Motor neuron (in vitro differentiated cells): ENCODE measurements at regions not wholly inside any gene's neighbourhood (a gene's known extent, or its start where the extent isn't known, plus 50 kb on each side); places are given as distances from the start of the nearest gene placed in this dataset.
A peak's percentile ranks its signal among the peaks of the same experiment; 100 is the strongest.

Experiments used
- ATAC-seq, 8 experiments: fragments of 200-7000 bp; cut with Tn5 transposase; replicated peaks in 6 of 8; 2 replicates each; pipeline ENCODE4 v1.8.0; 2021; ENCODE audit warnings: mild to moderate bottlenecking in 8 of 8, moderate library complexity in 8 of 8
- H3K27ac ChIP-seq, 2 donors: fragments of 250-450 bp; sonication (Bioruptor Pico); 2 replicates each; pipeline ENCODE4 v1.9.0; 2021; ENCODE audit warnings: antibody characterized with exemption in 2 of 2, mild to moderate bottlenecking in 2 of 2, moderate library complexity in 1 of 2
- H3K4me1 ChIP-seq, 2 donors: fragments of 250-450 bp; sonication (Bioruptor Pico); replicated peaks in 1 of 2; 2 replicates each; pipeline ENCODE4 v1.6.1; 2021; ENCODE audit warnings: antibody characterized with exemption in 2 of 2, mild to moderate bottlenecking in 2 of 2, moderate library complexity in 1 of 2
- H3K4me3 ChIP-seq, 5 donors: fragments of 250-450 bp; sonication (Bioruptor Pico); 2 replicates each; pipeline ENCODE4 v1.9.0; 2021; ENCODE audit warnings: antibody characterized with exemption in 5 of 5, mild to moderate bottlenecking in 5 of 5, moderate library complexity in 4 of 5
- WGBS, 10 experiments: fragments of 450-650 bp; shearing (Covaris generic); methylation state at CpG; one replicate each; pipeline ENCODE4 v1.0.0; 2022; 5-methylcytosine and 5-hydroxymethylcytosine counted together
- in situ Hi-C, 9 experiments: fragments of 400-800 bp; cut with MboI; loops; one replicate each; pipeline ENCODE4 v1.15.0; 2021; ENCODE audit warnings: low sequenced_read_pairs in 9 of 9, low pct_unique_long_range_greater_than_20kb in 2 of 9; ENCODE audit not compliant: unreplicated experiment in 9 of 9

- Histone ChIP-seq H3K4me1 (peaks cover 8 to 12% of the 10 kb centered on the region in 2 donors), H3K4me3 (no peak overlapping the region), H3K27ac (no peak overlapping the region)
- in situ Hi-C loops: no loop called here
- peak in 1 of 8 experiments; percentile 6 for ATAC-seq
- 0 to 86% (median 50%) methylated on average over 1 to 5 of the region's 5 CpGs for whole genome bisulfite sequencing, 10 experiments
These were observed 321.8 kb downstream of the HS3ST3B1 start for GRCh38 chr17:14622615-14623101.

GRCh38 chr17:14621826-14622614 lies 321.1 kb downstream of the HS3ST3B1 start:
- H3K27ac ChIP-seq: no peak overlapping the region
- peak in 3 of 8 experiments; percentile 36 to 67 (median 48) for ATAC-seq
- in situ Hi-C loops: no loop called here
- WGBS, 10 experiments: 27 to 95% (median 67%) methylated on average over 2 to 13 of the region's 13 CpGs
- H3K4me3 ChIP-seq: no peak overlapping the region
- H3K4me1 ChIP-seq: peaks cover 8 to 12% of the 10 kb centered on the region in 2 donors

GRCh38 chr17:14619821-14620220 lies 318.9 kb downstream of the HS3ST3B1 start:
- Histone ChIP-seq H3K4me1 (peaks cover 8 to 12% of the 10 kb centered on the region in 2 donors), H3K4me3 (no peak overlapping the region), H3K27ac (no peak overlapping the region)
- WGBS, 10 experiments: 29 to 100% (median 90%) methylated on average over 1 to 4 of the region's 4 CpGs; no CpG with 5 or more reads in 4 of the 10 experiments
- in situ Hi-C loops: no loop called here
- no peak for ATAC-seq

- in situ Hi-C loops: no loop called here
- WGBS, 10 experiments: 31 to 100% (median 93%) methylated on average over 1 to 2 of the region's 2 CpGs; no CpG with 5 or more reads in 1 of the 10 experiments
- no peaks in the 10 kb centered on the region for H3K4me1 ChIP-seq
- ATAC-seq: no peak
- no peak overlapping the region for H3K27ac ChIP-seq
- no peak overlapping the region for H3K4me3 ChIP-seq
These were observed 315.6 kb downstream of the HS3ST3B1 start for GRCh38 chr17:14616528-14616927.

GRCh38 chr17:14605267-14605599 lies 304.4 kb downstream of the HS3ST3B1 start:
- no peak for ATAC-seq
- in situ Hi-C loops: no loop called here
- Histone ChIP-seq H3K27ac (no peak overlapping the region), H3K4me1 (no peaks in the 10 kb centered on the region), H3K4me3 (no peak overlapping the region)
- 0 to 100% (median 90%) methylated on average over 1 to 3 of the region's 5 CpGs; no CpG with 5 or more reads in 2 of the 10 experiments for WGBS, 10 experiments

- no peak for ATAC-seq
- Histone ChIP-seq H3K4me3 (no peak overlapping the region), H3K4me1 (no peaks in the 10 kb centered on the region), H3K27ac (no peak overlapping the region)
- 0 to 100% (median 81%) methylated on average over 1 to 9 of the region's 9 CpGs for WGBS, 10 experiments
- in situ Hi-C loops: no loop called here
These were observed 303.8 kb downstream of the HS3ST3B1 start for GRCh38 chr17:14604591-14605266.

- in situ Hi-C loops: no loop called here
- Histone ChIP-seq H3K27ac (no peak overlapping the region), H3K4me3 (no peak overlapping the region), H3K4me1 (no peaks in the 10 kb centered on the region)
- no peak for ATAC-seq
- 0 to 95% (median 49%) methylated on average over 1 to 4 of the region's 4 CpGs; no CpG with 5 or more reads in 3 of the 10 experiments for whole genome bisulfite sequencing, 10 experiments
These were observed 295.3 kb downstream of the HS3ST3B1 start for GRCh38 chr17:14596224-14596623.

- Histone ChIP-seq H3K4me3 (no peak overlapping the region), H3K4me1 (no peaks in the 10 kb centered on the region), H3K27ac (no peak overlapping the region)
- ATAC-seq: no peak
- in situ Hi-C loops: no loop called here
- 40 to 100% (median 89%) methylated on average over 1 to 4 of the region's 6 CpGs; no CpG with 5 or more reads in 4 of the 10 experiments for WGBS, 10 experiments
These were observed 294.8 kb downstream of the HS3ST3B1 start for GRCh38 chr17:14595656-14596055.

- in situ Hi-C loops: no loop called here
- H3K4me3 ChIP-seq: no peak overlapping the region
- WGBS, 10 experiments: 22 to 100% (median 96%) methylated on average over 1 to 4 of the region's 5 CpGs; no CpG with 5 or more reads in 2 of the 10 experiments
These were observed 293.8 kb downstream of the HS3ST3B1 start for GRCh38 chr17:14594690-14595089.

GRCh38 chr17:14593956-14594355 lies 293.1 kb downstream of the HS3ST3B1 start:
- 0 to 100% (median 63%) methylated on average over 1 to 6 of the region's 6 CpGs; no CpG with 5 or more reads in 1 of the 10 experiments for WGBS, 10 experiments
- no peaks in the 10 kb centered on the region for H3K4me1 ChIP-seq
- peak in 1 of 8 experiments; percentile 36 for ATAC-seq
- in situ Hi-C loops: no loop called here
- no peak overlapping the region for H3K27ac ChIP-seq
- H3K4me3 ChIP-seq: no peak overlapping the region

More at GRCh38 chr17:14594690-14595089, 293.8 kb downstream of the HS3ST3B1 start:
- no peak overlapping the region for H3K27ac ChIP-seq
- H3K4me1 ChIP-seq: no peaks in the 10 kb centered on the region
- ATAC-seq: no peak

GRCh38 chr17:14590459-14591250 lies 289.8 kb downstream of the HS3ST3B1 start:
- no peak overlapping the region for H3K27ac ChIP-seq
- WGBS, 10 experiments: 0 to 100% (median 83%) methylated on average over 1 to 4 of the region's 5 CpGs; no CpG with 5 or more reads in 1 of the 10 experiments
- no peak overlapping the region for H3K4me3 ChIP-seq
- H3K4me1 ChIP-seq: no peaks in the 10 kb centered on the region
- in situ Hi-C loops: no loop called here
- peak in 1 of 8 experiments; percentile 88 for ATAC-seq

- ATAC-seq: peak in 1 of 8 experiments; percentile 59
- no peak overlapping the region for H3K4me3 ChIP-seq
- no peak overlapping the region for H3K27ac ChIP-seq
- H3K4me1 ChIP-seq: no peaks in the 10 kb centered on the region
- WGBS, 10 experiments: 40 to 100% (median 69%) methylated on average over 1 to 4 of the region's 4 CpGs; no CpG with 5 or more reads in 1 of the 10 experiments
- in situ Hi-C loops: no loop called here
These were observed 284.2 kb downstream of the HS3ST3B1 start for GRCh38 chr17:14585099-14585498.

GRCh38 chr17:14582996-14583395 lies 282.1 kb downstream of the HS3ST3B1 start:
- Histone ChIP-seq H3K27ac (no peak overlapping the region), H3K4me1 (no peaks in the 10 kb centered on the region), H3K4me3 (no peak overlapping the region)
- WGBS, 10 experiments: 43 to 100% (median 95%) methylated on average over 1 to 2 of the region's 2 CpGs; no CpG with 5 or more reads in 2 of the 10 experiments
- in situ Hi-C loops: no loop called here
- ATAC-seq: no peak
